AG10803 (cell line): ENCODE measurements at regions not wholly inside any gene's neighbourhood (a gene's known extent, or its start where the extent isn't known, plus 50 kb on each side); places are given as distances from the start of the nearest gene placed in this dataset.
A peak's percentile ranks its signal among the peaks of the same experiment; 100 is the strongest.
"Not testable (repeated sequence)": the region's sequence is repeated elsewhere in the genome, so short reads cannot be mapped to it uniquely, and the experiment has no call there.

Experiments used
- DNase-seq: peaks from one replicate; pipeline ENCODE4 v3.0.0; 2010; ENCODE audit warnings: low read depth
- H3K4me3 ChIP-seq: 2 replicates; pipeline ENCODE4 v1.5.1; 2011; ENCODE audit warnings: mild to moderate bottlenecking, low read length, control low read depth

GRCh38 chr2:111411867-111412681 lies 291.4 kb downstream of the BCL2L11 start:
- H3K4me3 ChIP-seq, DNase-seq: not testable (repeated sequence)

DNA sequence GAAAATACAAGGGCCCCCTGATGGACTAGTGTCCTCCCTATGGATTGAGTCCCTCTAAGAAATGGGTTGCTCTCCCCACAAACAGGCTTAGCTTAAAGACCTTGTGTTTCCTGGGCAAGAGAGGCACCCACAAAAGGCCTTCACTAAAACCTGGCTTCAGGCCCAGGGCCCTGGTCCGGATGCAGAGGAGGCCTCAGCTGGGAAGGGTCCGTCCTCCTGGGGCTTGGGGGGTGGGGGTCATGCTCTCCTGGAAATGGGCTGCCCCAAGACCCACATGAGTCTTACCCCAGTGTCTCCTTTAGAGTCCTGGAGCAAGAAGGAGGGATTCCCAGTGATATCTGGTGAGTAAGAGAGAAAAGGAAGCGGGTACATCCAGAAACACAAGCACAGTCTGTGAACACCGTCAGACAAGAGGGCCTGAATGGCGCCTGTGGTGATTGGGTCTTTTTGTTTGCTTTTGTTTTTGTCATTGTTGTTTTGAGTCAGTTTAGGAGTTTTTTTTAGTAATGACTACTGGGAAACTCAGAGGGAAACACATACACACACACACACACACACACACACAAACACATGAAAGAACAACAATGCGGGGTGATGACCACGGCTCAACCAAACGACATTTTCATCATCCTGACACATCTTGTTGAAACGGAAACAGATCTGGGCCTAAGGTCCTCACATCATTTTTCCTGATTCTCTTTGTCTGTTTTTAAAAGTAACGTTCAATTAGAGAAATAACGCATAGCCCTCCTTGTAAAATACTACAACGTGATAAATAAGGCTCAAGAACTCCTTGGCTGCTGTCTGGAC lies 292.3 kb downstream of the BCL2L11 start:
- DNase-seq, H3K4me3 ChIP-seq: not testable (repeated sequence)

DNA sequence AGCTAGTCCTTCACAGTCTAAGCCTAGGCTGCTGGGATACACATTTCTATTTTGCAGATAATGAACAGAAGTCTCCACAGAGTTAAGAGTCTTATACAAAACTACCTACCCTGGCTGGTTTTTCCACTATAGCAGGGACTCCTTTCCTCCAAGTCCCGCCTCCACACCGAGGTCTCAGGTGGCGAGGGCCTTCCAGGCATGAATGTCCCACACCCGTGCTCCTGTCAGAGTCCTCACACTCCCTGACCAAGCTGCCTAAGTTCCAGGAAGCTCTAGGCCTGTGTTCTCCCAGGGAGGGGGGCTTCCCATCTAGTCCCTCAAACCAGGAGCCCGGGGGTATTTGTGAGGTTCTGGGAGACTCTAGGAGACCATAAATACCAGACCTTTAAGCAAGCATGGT lies 293.2 kb downstream of the BCL2L11 start:
- not testable (repeated sequence) for H3K4me3 ChIP-seq, DNase-seq

GRCh38 chr2:111415765-111416743 lies 295.3 kb downstream of the BCL2L11 start:
- peak; percentile 0 for DNase-seq

DNA sequence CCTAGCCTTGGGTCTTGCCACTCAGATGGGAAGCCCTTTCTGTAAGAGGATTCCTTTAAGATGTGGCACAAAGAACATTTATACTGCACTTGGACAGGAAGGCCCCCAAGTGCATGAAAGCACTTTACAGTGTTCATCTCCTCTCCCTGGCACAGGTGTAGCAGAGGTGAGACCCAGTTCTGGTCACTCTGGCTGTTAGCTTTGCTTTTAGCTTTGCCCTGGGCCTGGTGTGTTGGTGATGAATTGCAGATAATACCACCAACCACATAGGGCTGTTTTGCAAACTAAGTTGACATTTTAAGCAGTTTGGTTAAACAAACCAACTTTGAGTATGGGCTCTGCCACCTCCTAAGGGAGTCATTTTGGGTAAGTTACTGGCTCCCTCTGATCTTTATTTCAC lies 296.3 kb downstream of the BCL2L11 start:
- not testable (repeated sequence) for DNase-seq

More at GRCh38 chr2:111415765-111416743, 295.3 kb downstream of the BCL2L11 start:
- H3K4me3 ChIP-seq, result not testable (repeated sequence)

DNA sequence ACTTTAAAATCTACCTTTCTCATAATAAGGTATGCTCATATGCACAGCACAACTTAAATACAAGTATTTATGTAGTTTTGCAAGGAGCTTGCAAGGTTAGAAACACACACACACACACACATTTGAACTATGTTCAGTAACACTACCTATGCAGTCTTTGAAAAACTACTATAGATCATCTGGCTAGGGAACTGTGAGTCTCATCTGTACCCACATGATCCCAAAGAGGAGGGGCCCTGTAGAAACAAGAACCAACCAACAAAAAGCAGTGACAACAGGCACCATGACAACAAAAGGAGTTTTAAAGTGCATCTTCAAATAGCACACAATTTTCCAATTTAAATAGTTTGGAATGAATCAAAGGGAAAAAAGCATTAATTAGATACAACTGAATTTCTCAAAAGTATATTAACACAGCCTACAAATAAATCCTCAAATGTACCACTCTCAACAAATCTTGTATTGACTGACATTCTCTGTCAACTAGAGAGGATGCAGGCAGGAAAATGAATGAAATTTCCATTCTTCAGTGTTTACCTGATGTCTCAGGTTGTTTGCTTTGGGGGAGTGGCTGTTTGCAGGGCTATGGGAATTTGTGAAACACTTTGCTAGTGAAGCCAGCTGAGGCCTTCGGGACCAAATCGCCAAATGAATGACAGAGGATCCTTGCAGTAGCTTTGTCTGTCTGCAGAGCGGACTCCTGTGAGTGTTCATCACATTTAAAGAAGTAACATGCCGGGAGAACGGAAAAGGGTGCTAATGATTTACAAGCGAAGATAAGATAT lies 297.6 kb downstream of the BCL2L11 start:
- H3K4me3 ChIP-seq, DNase-seq: not testable (repeated sequence)

More for the DNA sequence above, 296.3 kb downstream of the BCL2L11 start:
- not testable (repeated sequence) for H3K4me3 ChIP-seq

- not testable (repeated sequence) for H3K4me3 ChIP-seq, DNase-seq
Measured at GRCh38 chr2:111420074-111420473, 299.4 kb downstream of the BCL2L11 start.

DNA sequence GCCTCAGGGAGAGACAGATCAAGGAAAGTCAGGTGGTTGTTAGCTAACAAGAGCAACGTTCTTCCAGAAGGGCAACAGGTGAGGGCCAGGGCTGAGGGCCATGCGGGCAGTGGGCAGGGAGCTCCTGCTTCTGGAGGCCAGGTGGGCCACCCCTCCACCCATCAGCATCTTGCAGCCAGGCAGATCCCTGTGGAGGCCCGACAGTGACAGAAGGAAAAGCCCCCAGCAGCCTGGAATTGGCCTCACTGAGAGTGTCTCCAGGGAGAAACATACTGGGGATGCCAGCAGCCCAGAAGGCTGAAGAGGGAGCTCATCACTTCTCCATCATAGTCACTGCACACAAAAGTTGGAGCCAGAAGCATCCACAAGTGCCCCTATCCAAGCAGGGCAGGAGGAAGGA lies 300.1 kb downstream of the BCL2L11 start:
- not testable (repeated sequence) for DNase-seq, H3K4me3 ChIP-seq

GRCh38 chr2:111421949-111422348 lies 301.2 kb downstream of the BCL2L11 start:
- not testable (repeated sequence) for H3K4me3 ChIP-seq, DNase-seq

DNA sequence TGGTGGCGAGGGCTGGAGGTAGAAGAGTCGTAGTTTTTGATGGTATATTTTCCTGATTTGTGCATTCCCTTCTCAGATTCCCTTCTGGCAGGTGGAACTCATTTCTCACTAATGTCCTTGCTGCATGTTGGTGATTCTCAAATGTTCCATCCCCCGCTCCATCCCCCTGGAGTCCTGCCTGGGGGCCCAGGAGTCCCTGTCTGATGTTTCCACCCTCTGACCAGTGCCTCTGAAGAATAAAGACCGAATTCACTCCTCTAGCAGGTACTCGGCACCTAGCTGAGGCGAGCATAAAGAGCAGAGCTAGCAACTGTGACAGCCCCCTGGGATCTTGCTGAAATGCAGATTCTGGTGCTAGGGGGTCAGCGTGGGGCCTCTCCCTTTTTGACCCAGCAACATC lies 301.8 kb downstream of the BCL2L11 start:
- DNase-seq, H3K4me3 ChIP-seq: not testable (repeated sequence)

GRCh38 chr2:111423184-111423583 lies 302.5 kb downstream of the BCL2L11 start:
- DNase-seq, H3K4me3 ChIP-seq: not testable (repeated sequence)

DNA sequence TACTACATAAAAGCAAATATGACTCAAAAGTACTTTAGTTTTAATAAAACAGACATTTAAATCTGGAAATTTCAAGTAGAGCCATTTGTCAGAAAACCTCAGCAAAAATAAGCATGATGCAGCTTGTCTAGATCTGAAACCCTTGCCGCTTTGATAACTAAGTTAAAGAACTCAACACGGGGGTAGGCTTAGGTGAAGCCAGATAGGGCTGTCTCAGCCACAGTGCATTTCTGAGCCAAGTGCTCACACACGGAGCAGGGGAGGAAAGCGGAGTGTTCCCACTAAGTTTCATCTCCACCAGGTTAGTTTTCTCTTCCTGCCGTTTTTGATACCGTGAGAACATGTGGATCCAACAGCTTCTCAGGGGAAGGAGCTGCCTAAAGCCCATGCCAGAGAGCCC lies 303.5 kb downstream of the BCL2L11 start:
- not testable (repeated sequence) for DNase-seq, H3K4me3 ChIP-seq

- H3K4me3 ChIP-seq, DNase-seq: not testable (repeated sequence)
Measured at GRCh38 chr2:111424851-111425309, 304.2 kb downstream of the BCL2L11 start.

DNA sequence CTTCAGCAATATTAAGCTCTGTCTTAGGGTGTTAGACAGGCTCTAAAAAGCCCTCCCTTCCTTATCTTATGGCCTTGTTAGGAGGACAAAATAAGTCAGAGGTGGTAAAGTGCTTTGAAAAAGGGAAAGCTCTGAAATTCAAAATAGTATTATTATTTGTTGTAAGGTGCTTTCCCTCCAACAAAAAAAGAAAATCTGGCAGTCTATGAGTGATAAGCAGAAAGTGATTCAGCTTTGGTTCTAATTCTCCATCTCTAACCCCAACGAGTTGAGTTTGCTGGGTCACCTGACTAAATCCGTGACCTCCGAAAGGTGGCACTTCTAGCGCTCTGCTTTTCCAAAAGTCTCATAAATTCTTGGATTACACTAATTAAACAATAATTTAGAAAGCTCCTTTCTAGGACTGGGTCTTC lies 305.1 kb downstream of the BCL2L11 start:
- H3K4me3 ChIP-seq, result not testable (repeated sequence)

GRCh38 chr2:111427346-111427745 lies 306.6 kb downstream of the BCL2L11 start:
- not testable (repeated sequence) for H3K4me3 ChIP-seq, DNase-seq

More for the DNA sequence above, 305.1 kb downstream of the BCL2L11 start:
- not testable (repeated sequence) for DNase-seq

- not testable (repeated sequence) for H3K4me3 ChIP-seq, DNase-seq
Measured at GRCh38 chr2:111428915-111429314, 308.2 kb downstream of the BCL2L11 start.

GRCh38 chr2:111429353-111429752 lies 308.6 kb downstream of the BCL2L11 start:
- not testable (repeated sequence) for H3K4me3 ChIP-seq, DNase-seq
